ENCODE measurements at regions not wholly inside any gene's neighbourhood (a gene's known extent, or its start where the extent isn't known, plus 50 kb on each side); places are given as distances from the start of the nearest gene placed in this dataset.

DNA sequence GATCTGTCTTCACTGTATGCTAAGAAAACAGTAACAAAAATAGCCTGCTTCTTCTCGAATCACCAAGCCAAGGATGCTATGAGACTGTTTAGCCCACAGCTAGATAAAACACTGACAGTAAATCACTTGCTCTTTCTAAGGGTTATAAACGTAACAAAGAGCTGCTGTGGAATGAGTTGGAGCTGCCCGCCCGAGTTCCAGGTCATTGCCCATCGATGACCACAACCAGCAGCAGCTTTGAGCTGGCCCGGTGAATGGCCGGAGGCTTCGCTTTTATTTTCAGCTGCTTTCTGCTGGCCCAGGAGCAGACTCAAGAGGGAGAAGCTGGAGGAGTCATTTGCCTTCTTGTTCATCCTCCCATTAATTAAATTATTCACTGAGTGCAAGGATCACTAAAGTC lies 82.2 kb upstream of the CDH4 start (continued):
- TF ChIP-seq, protein P1, sequence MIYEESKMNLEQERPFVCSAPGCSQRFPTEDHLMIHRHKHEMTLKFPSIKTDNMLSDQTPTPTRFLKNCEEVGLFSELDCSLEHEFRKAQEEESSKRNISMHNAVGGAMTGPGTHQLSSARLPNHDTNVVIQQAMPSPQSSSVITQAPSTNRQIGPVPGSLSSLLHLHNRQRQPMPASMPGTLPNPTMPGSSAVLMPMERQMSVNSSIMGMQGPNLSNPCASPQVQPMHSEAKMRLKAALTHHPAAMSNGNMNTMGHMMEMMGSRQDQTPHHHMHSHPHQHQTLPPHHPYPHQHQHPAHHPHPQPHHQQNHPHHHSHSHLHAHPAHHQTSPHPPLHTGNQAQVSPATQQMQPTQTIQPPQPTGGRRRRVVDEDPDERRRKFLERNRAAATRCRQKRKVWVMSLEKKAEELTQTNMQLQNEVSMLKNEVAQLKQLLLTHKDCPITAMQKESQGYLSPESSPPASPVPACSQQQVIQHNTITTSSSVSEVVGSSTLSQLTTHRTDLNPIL (CRISPR knock-in tag; IDR thresholded peaks at IDR 0.05; ENCODE audit: low read depth), result no peak
- TF ChIP-seq ESRRG (CRISPR knock-in tag; IDR thresholded peaks at IDR 0.05) (no peak), ZNF8 (CRISPR knock-in tag; IDR thresholded peaks at IDR 0.05) (no peak), CSDC2 (CRISPR knock-in tag; IDR thresholded peaks at IDR 0.05) (no peak)

GRCh38 chr20:61170496-61171320 lies 81.4 kb upstream of the CDH4 start:
- ATAC-seq, result no peak
- no peak for TF ChIP-seq ZNF8 (CRISPR knock-in tag; IDR thresholded peaks at IDR 0.05)

- no peak for ATAC-seq
- TF ChIP-seq SNAI2 (CRISPR knock-in tag; IDR thresholded peaks at IDR 0.05) (no peak), PPARA (CRISPR knock-in tag; IDR thresholded peaks at IDR 0.05; ENCODE audit: borderline replicate concordance) (no peak), ESRRG (CRISPR knock-in tag; IDR thresholded peaks at IDR 0.05) (no peak), GLIS3 (CRISPR knock-in tag; IDR thresholded peaks at IDR 0.05) (no peak), ZNF565 (CRISPR knock-in tag; conservative IDR thresholded peaks at IDR 0.05; ENCODE audit: low read depth) (no peak), ZNF70 (CRISPR knock-in tag; IDR thresholded peaks at IDR 0.05) (no peak), BACH2 (CRISPR knock-in tag; IDR thresholded peaks at IDR 0.05; ENCODE audit: borderline replicate concordance) (no peak), ZFP30 (CRISPR knock-in tag; IDR thresholded peaks at IDR 0.05) (no peak), ZC3H10 (CRISPR knock-in tag; IDR thresholded peaks at IDR 0.05) (no peak)
These were observed 78.8 kb upstream of the CDH4 start for GRCh38 chr20:61173267-61173666.

GRCh38 chr20:61173961-61174725 lies 77.9 kb upstream of the CDH4 start:
- no peak for TF ChIP-seq OSR1 (CRISPR knock-in tag; IDR thresholded peaks at IDR 0.05)
- no peak for TF ChIP-seq GLIS3 (CRISPR knock-in tag; IDR thresholded peaks at IDR 0.05)
- no peak for TF ChIP-seq TOX (CRISPR knock-in tag; IDR thresholded peaks at IDR 0.05; ENCODE audit: borderline replicate concordance)
- no peak for ATAC-seq

GRCh38 chr20:61176874-61177273 lies 75.2 kb upstream of the CDH4 start:
- TF ChIP-seq ZNF8 (CRISPR knock-in tag; IDR thresholded peaks at IDR 0.05), result no peak
- TF ChIP-seq SNAI2 (CRISPR knock-in tag; IDR thresholded peaks at IDR 0.05), result no peak
- TF ChIP-seq ARNTL (CRISPR knock-in tag; IDR thresholded peaks at IDR 0.05; ENCODE audit: borderline replicate concordance, low read depth), result no peak
- TF ChIP-seq GLIS3 (CRISPR knock-in tag; IDR thresholded peaks at IDR 0.05), result no peak
- no peak for TF ChIP-seq CSDC2 (CRISPR knock-in tag; IDR thresholded peaks at IDR 0.05)
- TF ChIP-seq TCF4 (CRISPR knock-in tag; IDR thresholded peaks at IDR 0.05; ENCODE audit: borderline replicate concordance), result no peak
- TF ChIP-seq PPARA (CRISPR knock-in tag; IDR thresholded peaks at IDR 0.05; ENCODE audit: borderline replicate concordance), result no peak
- TF ChIP-seq, protein P1 (CRISPR knock-in tag; IDR thresholded peaks at IDR 0.05; ENCODE audit: low read depth), result no peak
- no peak for TF ChIP-seq TSHZ2 (CRISPR knock-in tag; IDR thresholded peaks at IDR 0.05)
- TF ChIP-seq ZNF565 (CRISPR knock-in tag; conservative IDR thresholded peaks at IDR 0.05; ENCODE audit: low read depth), result no peak
- no peak for ATAC-seq

DNA sequence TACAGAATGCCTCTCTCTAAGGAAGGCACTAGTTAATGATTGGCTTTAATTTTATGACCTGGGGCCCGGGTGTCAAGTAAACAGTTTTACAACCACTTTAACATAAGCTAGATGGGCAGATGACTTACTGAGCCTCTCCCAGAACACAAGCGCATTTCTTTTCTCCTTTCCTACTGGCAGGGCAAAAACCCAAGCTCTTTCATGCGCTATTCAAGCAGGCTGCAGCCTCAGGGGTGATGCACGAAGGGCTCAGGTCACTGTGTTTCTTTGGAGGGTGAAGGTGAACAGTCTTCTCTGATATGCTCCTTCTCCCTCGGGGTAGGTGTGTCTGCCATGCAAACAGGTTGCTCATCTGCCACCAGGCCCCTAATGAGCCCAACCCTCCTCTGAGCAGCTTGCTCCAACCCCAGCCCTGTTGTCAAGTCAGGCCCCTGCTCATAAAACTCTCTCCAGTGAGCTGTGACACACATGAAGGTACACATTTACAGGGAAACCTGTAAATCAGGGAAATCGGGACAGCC lies 73.5 kb upstream of the CDH4 start:
- TF ChIP-seq TCF4 (CRISPR knock-in tag; IDR thresholded peaks at IDR 0.05; ENCODE audit: borderline replicate concordance), result no peak
- no peak for TF ChIP-seq OSR1 (CRISPR knock-in tag; IDR thresholded peaks at IDR 0.05)
- no peak for TF ChIP-seq CSRNP3 (CRISPR knock-in tag; IDR thresholded peaks at IDR 0.05)
- ATAC-seq, result no peak
